H1 (cell line): ENCODE measurements at regions not wholly inside any gene's neighbourhood (a gene's known extent, or its start where the extent isn't known, plus 50 kb on each side); places are given as distances from the start of the nearest gene placed in this dataset.

Experiments
- CTCF ChIA-PET: fragments of 300-600 bp; sonication (Branson Sonifier 250); formaldehyde crosslinking; loops from one replicate; lab custom pipeline; 2021; ENCODE audit not compliant: partially characterized antibody; lab: Charles Lee
- POLR2A ChIA-PET: fragments of 300-600 bp; sonication (Branson Sonifier 250); formaldehyde crosslinking; loops from one replicate; lab custom pipeline; 2021; ENCODE audit warnings: inconsistent platforms; ENCODE audit not compliant: partially characterized antibody; lab: Charles Lee
- DNase-seq, 2 experiments: peaks; one replicate each; pipeline versions ENCODE4 v3.0.0 to v3.0.0-alpha.2; 2010 to 2022; ENCODE audit warnings: low spot score in 2 of 2, low read depth in 1 of 2, mixed read lengths in 1 of 2
- FAIRE-seq: peaks from 2 replicates; lab custom pipeline; 2011; peaks lifted over from hg19 to GRCh38; lab: Jason Lieb, UNC
- H2AFZ ChIP-seq: 2 replicates; pipeline ENCODE4 v1.8.1; 2012; ENCODE audit warnings: low read length, inconsistent platforms
- H2AK5ac ChIP-seq: 2 replicates; pipeline ENCODE4 v1.6.1; 2013; ENCODE audit warnings: low read depth, low read length
- H2BK120ac ChIP-seq: replicated peaks from 2 replicates; pipeline ENCODE3; 2013; ENCODE audit warnings: low read depth, low read length, inconsistent platforms
- H2BK12ac ChIP-seq: 2 replicates; pipeline ENCODE4 v1.6.1; 2013; ENCODE audit warnings: low read depth, low read length
- H2BK15ac ChIP-seq: 2 replicates; pipeline ENCODE4 v1.6.1; 2013; ENCODE audit warnings: low read length
- H2BK20ac ChIP-seq: 2 replicates; pipeline ENCODE4 v1.6.1; 2013; ENCODE audit warnings: low read length
- H2BK5ac ChIP-seq: 2 replicates; pipeline ENCODE4 v1.6.1; 2013; ENCODE audit warnings: low read depth, low read length
- H3K14ac ChIP-seq: 2 replicates; pipeline ENCODE4 v1.6.1; 2013; ENCODE audit warnings: inconsistent platforms; ENCODE audit not compliant: insufficient read length
- H3K18ac ChIP-seq: 2 replicates; pipeline ENCODE4 v1.6.1; 2013; ENCODE audit warnings: low read length; ENCODE audit errors: extremely low read depth
- H3K23ac ChIP-seq: 2 replicates; pipeline ENCODE4 v1.6.1; 2013; ENCODE audit warnings: inconsistent platforms; ENCODE audit not compliant: insufficient read length
- H3K23me2 ChIP-seq: 2 replicates; pipeline ENCODE4 v1.6.1; 2013; ENCODE audit warnings: low read depth, low read length
- H3K27ac ChIP-seq: 2 replicates; pipeline ENCODE4 v1.6.1; 2011; ENCODE audit warnings: low read depth, low read length, inconsistent platforms
- H3K27me3 ChIP-seq, 4 experiments: replicated peaks in 1 of 4; 1 replicate in 1 of 4; 2 replicates in 3 of 4; pipeline versions ENCODE4 v1.6.1 to v1.8.1; 2011 to 2013; ENCODE audit warnings: low read length in 3 of 4, mild to moderate bottlenecking in 3 of 4, inconsistent platforms in 2 of 4, mixed read lengths in 2 of 4, moderate library complexity in 1 of 4; ENCODE audit not compliant: control insufficient read depth in 3 of 4, insufficient read depth in 3 of 4; ENCODE audit errors: extremely low read depth in 1 of 4
- H3K36me3 ChIP-seq, 4 experiments: 2 replicates each; pipeline versions ENCODE4 v1.6.1 to v1.8.1; 2011 to 2013; ENCODE audit warnings: mild to moderate bottlenecking in 4 of 4, low read length in 3 of 4, moderate library complexity in 2 of 4, control low read depth in 1 of 4, inconsistent platforms in 1 of 4; ENCODE audit not compliant: insufficient read depth in 4 of 4, control insufficient read depth in 2 of 4
- H3K4ac ChIP-seq: replicated peaks from 2 replicates; pipeline ENCODE3; 2013; ENCODE audit warnings: low read length, low read depth, mixed read lengths, inconsistent platforms; ENCODE audit not compliant: insufficient read length
- H3K4me1 ChIP-seq, 4 experiments: replicated peaks in 1 of 4; 1 replicate in 1 of 4; 2 replicates in 3 of 4; pipeline versions ENCODE4 v1.6.1 to v1.8.1; 2011 to 2013; ENCODE audit warnings: low read length in 3 of 4, inconsistent platforms in 2 of 4, mixed read lengths in 1 of 4; ENCODE audit not compliant: insufficient read depth in 4 of 4, control insufficient read depth in 3 of 4
- H3K4me2 ChIP-seq, 2 experiments: 2 replicates each; pipeline versions ENCODE4 v1.6.1 to v1.8.1; 2011 to 2013; ENCODE audit warnings: low read depth in 2 of 2, low read length in 2 of 2, control low read depth in 1 of 2, inconsistent platforms in 1 of 2, mild to moderate bottlenecking in 1 of 2; ENCODE audit not compliant: insufficient read depth in 1 of 2
- H3K4me3 ChIP-seq, 4 experiments: fragments of 200-600, 300-600 bp in 1 of 4; sonication (generic), shearing (Covaris generic), sonication (Bioruptor Twin) in 1 of 4; 2 replicates each; pipeline versions ENCODE4 v1.5.1 to v1.8.1; 2011 to 2016; ENCODE audit warnings: low read length in 4 of 4, low read depth in 3 of 4, control low read depth in 2 of 4, inconsistent platforms in 2 of 4, mild to moderate bottlenecking in 2 of 4, mixed read lengths in 1 of 4, moderate library complexity in 1 of 4; ENCODE audit not compliant: insufficient read depth in 2 of 4; ENCODE audit errors: extremely low read depth in 1 of 4
- H3K56ac ChIP-seq: replicated peaks from 2 replicates; pipeline ENCODE3; 2013; ENCODE audit warnings: low read depth, mild to moderate bottlenecking, mixed read lengths, low read length, inconsistent platforms; ENCODE audit not compliant: insufficient read length
- H3K79me1 ChIP-seq: 2 replicates; pipeline ENCODE4 v1.6.1; 2013; ENCODE audit warnings: low read depth, low read length, control low read depth
- H3K79me2 ChIP-seq, 2 experiments: 2 replicates each; pipeline versions ENCODE4 v1.6.1 to v1.8.1; 2012 to 2013; ENCODE audit warnings: low read length in 2 of 2, mild to moderate bottlenecking in 2 of 2, inconsistent platforms in 1 of 2; ENCODE audit not compliant: insufficient read depth in 2 of 2, control insufficient read depth in 1 of 2
- H3K9ac ChIP-seq, 4 experiments: replicated peaks in 1 of 4; 1 replicate in 1 of 4; 2 replicates in 3 of 4; pipeline versions ENCODE4 v1.6.1 to v1.8.1; 2011 to 2013; ENCODE audit warnings: low read depth in 3 of 4, low read length in 3 of 4, control low read depth in 2 of 4, mild to moderate bottlenecking in 2 of 4, moderate library complexity in 2 of 4, inconsistent platforms in 1 of 4; ENCODE audit errors: extremely low read depth in 1 of 4
- H3K9me3 ChIP-seq, 2 experiments: 2 replicates each; pipeline versions ENCODE4 v1.6.1 to v1.8.1; 2012 to 2013; ENCODE audit warnings: mild to moderate bottlenecking in 2 of 2, moderate library complexity in 2 of 2, control low read depth in 1 of 2, inconsistent platforms in 1 of 2, low read depth in 1 of 2, low read length in 1 of 2, mixed read lengths in 1 of 2; ENCODE audit not compliant: insufficient read depth in 2 of 2
- H4K20me1 ChIP-seq, 2 experiments: replicated peaks in 1 of 2; 2 replicates each; pipeline versions ENCODE3 to v1.8.1; 2011 to 2013; ENCODE audit warnings: inconsistent platforms in 2 of 2, low read length in 2 of 2, mild to moderate bottlenecking in 1 of 2; ENCODE audit not compliant: insufficient read depth in 2 of 2, control insufficient read depth in 1 of 2
- H4K5ac ChIP-seq: 2 replicates; pipeline ENCODE4 v1.6.1; 2013; ENCODE audit warnings: low read length, low read depth, mixed read lengths, inconsistent platforms; ENCODE audit not compliant: insufficient read length
- H4K8ac ChIP-seq: 2 replicates; pipeline ENCODE4 v1.8.0; 2013; ENCODE audit warnings: mild to moderate bottlenecking, moderate library complexity, low read length, inconsistent platforms; ENCODE audit not compliant: insufficient read depth; ENCODE audit errors: extremely low read depth
- H4K91ac ChIP-seq: replicated peaks from 2 replicates; pipeline ENCODE3; 2013; ENCODE audit warnings: low read length, mixed read lengths, inconsistent platforms; ENCODE audit not compliant: insufficient read length
- BCL11A ChIP-seq, 2 experiments: IDR thresholded peaks; one replicate each; pipeline ENCODE4 v1.6.1; 2011; ENCODE audit warnings: low read depth in 2 of 2, low read length in 2 of 2, mild to moderate bottlenecking in 2 of 2
- EP300 ChIP-seq, 2 experiments: IDR thresholded peaks; 1 replicate in 1 of 2; 2 replicates in 1 of 2; pipeline ENCODE4 v1.6.1; 2011 to 2012; ENCODE audit warnings: low read depth in 2 of 2, low read length in 2 of 2, mild to moderate bottlenecking in 2 of 2, borderline replicate concordance in 1 of 2, inconsistent platforms in 1 of 2, moderate library complexity in 1 of 2
- SRF ChIP-seq: IDR thresholded peaks from 2 replicates; pipeline ENCODE4 v1.6.1; 2011; ENCODE audit warnings: mild to moderate bottlenecking, low read depth, low read length, moderate library complexity
- WGBS, 2 experiments: shearing (Covaris generic) in 1 of 2; methylation state at CpG; one replicate each; pipeline versions ENCODE4 v1.1.6 to v1.1.7; 2013 to 2015; ENCODE audit warnings: low lambda C conversion rate in 2 of 2, mixed read lengths in 2 of 2, inconsistent platforms in 1 of 2, low coverage in 1 of 2, missing lambda C conversion rate in 1 of 2; ENCODE audit not compliant: insufficient replicate concordance in 2 of 2, insufficient coverage in 1 of 2, insufficient read length in 1 of 2; ENCODE audit errors: extremely low coverage in 1 of 2, missing lambda C conversion rate in 1 of 2; 5-methylcytosine and 5-hydroxymethylcytosine counted together
- TF ChIP-seq, protein P1 (sequence below), 3 experiments: IDR thresholded peaks; 1 replicate in 2 of 3; 2 replicates in 1 of 3; pipeline versions ENCODE4 v1.5.1 to v1.6.1; 2011; ENCODE audit warnings: low read length in 3 of 3, mild to moderate bottlenecking in 3 of 3, inconsistent platforms in 2 of 3, low read depth in 1 of 3, moderate library complexity in 1 of 3; ENCODE audit not compliant: insufficient read depth in 1 of 3; ENCODE audit errors: control extremely low read depth in 1 of 3

DNA sequence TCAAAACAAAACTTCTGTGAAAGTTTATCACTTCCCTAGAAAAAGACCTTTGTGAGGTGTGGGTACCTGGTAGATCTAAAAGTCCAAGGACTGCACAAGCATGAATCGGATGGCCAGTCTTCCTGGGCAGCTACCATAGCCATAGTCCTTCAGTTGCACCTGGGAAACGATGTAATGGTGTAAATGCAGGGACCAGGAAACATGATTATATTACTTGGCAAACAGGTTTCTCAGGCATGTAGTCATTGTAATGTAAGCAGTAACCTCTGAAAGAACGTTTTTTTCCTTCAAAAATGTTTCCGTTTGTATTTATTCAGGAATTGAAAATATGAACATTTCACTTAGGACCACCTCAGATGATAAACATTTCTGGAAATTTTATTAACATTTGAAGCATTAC, 433.4 kb downstream of the DTWD2 start:
- POLR2A ChIA-PET = no interaction called here
- Histone ChIP-seq H3K9ac (no peak overlapping the region; a peak in 1 of 7 replicates), H3K56ac (no peak overlapping the region), H3K27me3 (no peaks in the 10 kb centered on the region), H4K5ac (no peak overlapping the region), H3K27ac (no peak overlapping the region), H3K4ac (no peak overlapping the region), H4K91ac (no peak overlapping the region), H4K20me1 (no peaks in the 10 kb centered on the region), H3K79me1 (no peaks in the 10 kb centered on the region), H3K4me1 (peaks cover 0 to 2% (median 0%) of the 10 kb centered on the region in 4 experiments; a peak in 1 of 7 replicates), H3K36me3 (no peaks in the 10 kb centered on the region), H3K79me2 (no peaks in the 10 kb centered on the region), H3K18ac (no peak overlapping the region; the same call in 1 of the 2 replicates), H2AK5ac (no peak overlapping the region), H2BK20ac (no peak overlapping the region), H2AFZ (0 out of 2 replicates have a peak overlapping the region, but pooled peaks have one; percentile 63), H2BK15ac (no peak overlapping the region), H2BK120ac (no peak overlapping the region), H2BK5ac (no peak overlapping the region), H3K23me2 (no peaks in the 10 kb centered on the region), H4K8ac (no peak overlapping the region), H3K14ac (no peak overlapping the region), H3K4me3 (no peak overlapping the region), H2BK12ac (no peak overlapping the region), H3K9me3 (no peaks in the 10 kb centered on the region), H3K4me2 (no peak overlapping the region), H3K23ac (no peak overlapping the region)
- FAIRE-seq (no peak), DNase-seq (no peak)
- CTCF ChIA-PET = interaction anchor here (0.9 kb wide), 1 partner anchor 855 kb away, joined by 3 read pairs; no protein-coding TSS in a partner anchor
- WGBS, 2 experiments = 83% methylated on average over 4 of the region's 4 CpGs; no CpG with 5 or more reads in 1 of the 2 experiments
- TF ChIP-seq BCL11A (IDR thresholded peaks at IDR 0.05; ENCODE audit: low read depth in 2 of 2, low read length in 2 of 2) = no peak
- TF ChIP-seq SRF = no peak
- TF ChIP-seq EP300 (IDR thresholded peaks at IDR 0.05; ENCODE audit: borderline replicate concordance in 1 of 2, low read depth in 2 of 2, low read length in 2 of 2) = no peak
- TF ChIP-seq, protein P1, sequence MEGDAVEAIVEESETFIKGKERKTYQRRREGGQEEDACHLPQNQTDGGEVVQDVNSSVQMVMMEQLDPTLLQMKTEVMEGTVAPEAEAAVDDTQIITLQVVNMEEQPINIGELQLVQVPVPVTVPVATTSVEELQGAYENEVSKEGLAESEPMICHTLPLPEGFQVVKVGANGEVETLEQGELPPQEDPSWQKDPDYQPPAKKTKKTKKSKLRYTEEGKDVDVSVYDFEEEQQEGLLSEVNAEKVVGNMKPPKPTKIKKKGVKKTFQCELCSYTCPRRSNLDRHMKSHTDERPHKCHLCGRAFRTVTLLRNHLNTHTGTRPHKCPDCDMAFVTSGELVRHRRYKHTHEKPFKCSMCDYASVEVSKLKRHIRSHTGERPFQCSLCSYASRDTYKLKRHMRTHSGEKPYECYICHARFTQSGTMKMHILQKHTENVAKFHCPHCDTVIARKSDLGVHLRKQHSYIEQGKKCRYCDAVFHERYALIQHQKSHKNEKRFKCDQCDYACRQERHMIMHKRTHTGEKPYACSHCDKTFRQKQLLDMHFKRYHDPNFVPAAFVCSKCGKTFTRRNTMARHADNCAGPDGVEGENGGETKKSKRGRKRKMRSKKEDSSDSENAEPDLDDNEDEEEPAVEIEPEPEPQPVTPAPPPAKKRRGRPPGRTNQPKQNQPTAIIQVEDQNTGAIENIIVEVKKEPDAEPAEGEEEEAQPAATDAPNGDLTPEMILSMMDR (IDR thresholded peaks at IDR 0.05; ENCODE audit: control extremely low read depth in 1 of 3, insufficient read depth in 1 of 3, low read depth in 1 of 3, low read length in 3 of 3) = no peak
